Hepatocyte (in vitro differentiated cells): ENCODE measurements at regions not wholly inside any gene's neighbourhood (a gene's known extent, or its start where the extent isn't known, plus 50 kb on each side); places are given as distances from the start of the nearest gene placed in this dataset.

Experiments used
- DNase-seq: peaks from one replicate; pipeline ENCODE4 v3.0.0-alpha.2; 2016; ENCODE audit warnings: low spot score
- H2AFZ ChIP-seq: fragments of 200-600 bp; sonication (generic); 2 replicates; pipeline ENCODE4 v1.6.0; 2016; ENCODE audit warnings: antibody characterized with exemption, mild to moderate bottlenecking
- H3K27ac ChIP-seq: fragments of 200-600 bp; sonication (generic); 2 replicates; pipeline ENCODE4 v1.5.1; 2016; ENCODE audit warnings: mild to moderate bottlenecking
- H3K27me3 ChIP-seq: fragments of 200-600 bp; sonication (generic); 2 replicates; pipeline ENCODE4 v1.6.1; 2016
- H3K36me3 ChIP-seq: fragments of 200-600 bp; sonication (generic); replicated peaks from 2 replicates; pipeline ENCODE4 v1.5.1; 2016; ENCODE audit warnings: low read depth; ENCODE audit not compliant: insufficient read depth
- H3K4me1 ChIP-seq: fragments of 200-600 bp; sonication (generic); 2 replicates; pipeline ENCODE4 v1.5.1; 2016; ENCODE audit warnings: mild to moderate bottlenecking, moderate library complexity; ENCODE audit not compliant: insufficient read depth
- H3K4me2 ChIP-seq: fragments of 200-600 bp; sonication (generic); 2 replicates; pipeline ENCODE4 v1.6.0; 2016
- H3K4me3 ChIP-seq: fragments of 200-600 bp; sonication (generic); 2 replicates; pipeline ENCODE4 v1.5.1; 2016; ENCODE audit warnings: mild to moderate bottlenecking
- H3K79me2 ChIP-seq: fragments of 200-600 bp; sonication (generic); 2 replicates; pipeline ENCODE4 v1.6.0; 2017; ENCODE audit warnings: mild to moderate bottlenecking
- H3K9me2 ChIP-seq: fragments of 200-600 bp; sonication (generic); replicated peaks from 2 replicates; pipeline ENCODE4 v1.6.0; 2017; ENCODE audit warnings: mild to moderate bottlenecking; ENCODE audit not compliant: insufficient read depth
- H3K9me3 ChIP-seq: fragments of 200-600 bp; sonication (generic); 2 replicates; pipeline ENCODE4 v1.5.1; 2016; ENCODE audit warnings: low read depth, mild to moderate bottlenecking
- H4K20me1 ChIP-seq: fragments of 200-600 bp; sonication (generic); 2 replicates; pipeline ENCODE4 v1.6.0; 2016; ENCODE audit warnings: mild to moderate bottlenecking; ENCODE audit not compliant: insufficient read depth, poor library complexity, severe bottlenecking
- EZH2 ChIP-seq: fragments of 200-600 bp; sonication (generic); IDR thresholded peaks from 2 replicates; pipeline ENCODE4 v1.6.1; 2016; ENCODE audit warnings: antibody characterized with exemption, mild to moderate bottlenecking, borderline replicate concordance
- EZH2phosphoT487 ChIP-seq: fragments of 200-600 bp; sonication (generic); IDR thresholded peaks from one replicate; pipeline ENCODE4 v1.6.1; 2018; ENCODE audit warnings: antibody characterized with exemption, mild to moderate bottlenecking, low read depth, moderate library complexity; ENCODE audit not compliant: unreplicated experiment, severe bottlenecking
- WGBS: methylation state at CpG from one replicate; pipeline ENCODE4 v1.1.6; 2016; ENCODE audit warnings: low lambda C conversion rate; ENCODE audit errors: missing lambda C conversion rate; 5-methylcytosine and 5-hydroxymethylcytosine counted together
- TF ChIP-seq, protein P1 (sequence below): fragments of 200-600 bp; sonication (generic); IDR thresholded peaks from 2 replicates; pipeline ENCODE4 v1.5.1; 2016; ENCODE audit warnings: antibody characterized with exemption, mild to moderate bottlenecking; ENCODE audit not compliant: poor library complexity

GRCh38 chr11:129307162-129307561, 68.5 kb upstream of the BARX2 start:
- DNase-seq: no peak
- H3K4me2 ChIP-seq: no peak overlapping the region
- H3K4me1 ChIP-seq: no peaks in the 10 kb centered on the region
- no peak overlapping the region for H3K27ac ChIP-seq
- no peak overlapping the region for H3K4me3 ChIP-seq
- no peaks in the 10 kb centered on the region for H3K9me2 ChIP-seq
- no peaks in the 10 kb centered on the region for H3K36me3 ChIP-seq
- H4K20me1 ChIP-seq: no peaks in the 10 kb centered on the region
- no peaks in the 10 kb centered on the region for H3K27me3 ChIP-seq
- TF ChIP-seq EZH2 (no peak), EZH2phosphoT487 (no peak)
- TF ChIP-seq, protein P1, sequence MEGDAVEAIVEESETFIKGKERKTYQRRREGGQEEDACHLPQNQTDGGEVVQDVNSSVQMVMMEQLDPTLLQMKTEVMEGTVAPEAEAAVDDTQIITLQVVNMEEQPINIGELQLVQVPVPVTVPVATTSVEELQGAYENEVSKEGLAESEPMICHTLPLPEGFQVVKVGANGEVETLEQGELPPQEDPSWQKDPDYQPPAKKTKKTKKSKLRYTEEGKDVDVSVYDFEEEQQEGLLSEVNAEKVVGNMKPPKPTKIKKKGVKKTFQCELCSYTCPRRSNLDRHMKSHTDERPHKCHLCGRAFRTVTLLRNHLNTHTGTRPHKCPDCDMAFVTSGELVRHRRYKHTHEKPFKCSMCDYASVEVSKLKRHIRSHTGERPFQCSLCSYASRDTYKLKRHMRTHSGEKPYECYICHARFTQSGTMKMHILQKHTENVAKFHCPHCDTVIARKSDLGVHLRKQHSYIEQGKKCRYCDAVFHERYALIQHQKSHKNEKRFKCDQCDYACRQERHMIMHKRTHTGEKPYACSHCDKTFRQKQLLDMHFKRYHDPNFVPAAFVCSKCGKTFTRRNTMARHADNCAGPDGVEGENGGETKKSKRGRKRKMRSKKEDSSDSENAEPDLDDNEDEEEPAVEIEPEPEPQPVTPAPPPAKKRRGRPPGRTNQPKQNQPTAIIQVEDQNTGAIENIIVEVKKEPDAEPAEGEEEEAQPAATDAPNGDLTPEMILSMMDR: no peak
- H2AFZ ChIP-seq: no peak overlapping the region
- H3K9me3 ChIP-seq: no peaks in the 10 kb centered on the region
- 95% methylated on average over 3 of the region's 3 CpGs for WGBS
- no peaks in the 10 kb centered on the region for H3K79me2 ChIP-seq

DNA sequence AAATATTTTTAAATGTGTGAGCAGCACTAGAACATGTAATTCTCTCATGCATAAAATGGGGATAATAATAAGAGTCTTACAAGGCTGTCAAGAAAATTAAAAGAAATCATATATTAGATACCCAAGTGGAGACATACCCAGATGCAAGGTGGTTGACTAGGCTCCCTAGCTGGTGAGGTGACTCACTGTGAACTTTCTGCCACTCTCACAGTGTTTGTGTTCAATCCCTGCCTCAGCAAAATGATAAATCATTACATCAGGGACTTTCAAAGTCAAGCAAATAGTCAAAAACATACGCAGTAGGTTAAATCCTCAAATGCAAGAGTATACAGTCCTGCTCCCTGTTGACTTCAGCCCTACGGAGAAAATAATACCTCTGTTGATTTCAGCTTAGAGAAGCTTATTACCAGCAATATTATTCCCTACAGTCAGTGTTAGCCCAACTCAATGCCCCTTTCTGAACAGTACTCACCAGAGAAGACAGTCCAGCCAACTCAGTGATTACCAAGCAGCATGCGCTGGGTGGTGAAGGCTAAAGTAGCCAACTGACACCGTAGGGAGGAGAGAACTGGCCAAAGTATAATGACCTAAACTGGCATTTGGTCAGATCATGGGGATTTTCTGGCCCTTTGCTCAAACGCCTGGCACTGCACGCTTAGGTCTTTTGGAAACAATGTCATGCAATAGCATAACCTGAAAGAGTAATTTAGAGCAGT, 73.1 kb upstream of the BARX2 start:
- no peaks in the 10 kb centered on the region for H3K9me3 ChIP-seq
- no peaks in the 10 kb centered on the region for H3K27me3 ChIP-seq
- no peak overlapping the region for H3K4me3 ChIP-seq
- WGBS: 83% methylated on average over 6 of the region's 6 CpGs
- H3K36me3 ChIP-seq: no peaks in the 10 kb centered on the region
- H3K27ac ChIP-seq: no peak overlapping the region
- DNase-seq: no peak
- H3K79me2 ChIP-seq: no peaks in the 10 kb centered on the region
- H2AFZ ChIP-seq: no peak overlapping the region
- no peak overlapping the region for H3K4me2 ChIP-seq
- H3K9me2 ChIP-seq: no peaks in the 10 kb centered on the region
- H3K4me1 ChIP-seq: no peaks in the 10 kb centered on the region
- H4K20me1 ChIP-seq: no peaks in the 10 kb centered on the region
- TF ChIP-seq EZH2 (no peak), EZH2phosphoT487 (no peak)
- TF ChIP-seq, protein P1: no peak

- no peak overlapping the region for H3K27ac ChIP-seq
- H3K4me1 ChIP-seq: no peaks in the 10 kb centered on the region
- no peak overlapping the region for H3K4me2 ChIP-seq
- H3K79me2 ChIP-seq: no peaks in the 10 kb centered on the region
- no peak overlapping the region for H2AFZ ChIP-seq
- no peak overlapping the region for H3K4me3 ChIP-seq
- TF ChIP-seq EZH2phosphoT487: no peak
- no peak for TF ChIP-seq EZH2
- TF ChIP-seq, protein P1: no peak
- no peaks in the 10 kb centered on the region for H3K27me3 ChIP-seq
- no peak for DNase-seq
- H3K36me3 ChIP-seq: no peaks in the 10 kb centered on the region
- no peaks in the 10 kb centered on the region for H3K9me3 ChIP-seq
- no peaks in the 10 kb centered on the region for H3K9me2 ChIP-seq
- no peaks in the 10 kb centered on the region for H4K20me1 ChIP-seq
- WGBS: 85% methylated on average over 3 of the region's 3 CpGs
These were observed 75.5 kb upstream of the BARX2 start for GRCh38 chr11:129300099-129300498.
